Spleen (tissue), 11 donors: ENCODE measurements at regions not wholly inside any gene's neighbourhood (a gene's known extent, or its start where the extent isn't known, plus 50 kb on each side); places are given as distances from the start of the nearest gene placed in this dataset.

Experiments used
- DNase-seq: peaks from one replicate; pipeline ENCODE4 v3.0.0-alpha.2; 2020
- H3K27ac ChIP-seq, 8 donors: fragments of 200-600 bp; sonication (generic) in 7 of 8; 1 replicate in 4 of 8; 2 replicates in 4 of 8; pipeline versions ENCODE4 v1.5.0 to v1.8.0; 2016 to 2021; ENCODE audit warnings: inconsistent platforms in 4 of 8, mild to moderate bottlenecking in 4 of 8, moderate library complexity in 1 of 8
- H3K27me3 ChIP-seq, 7 donors: fragments of 200-600 bp; sonication (generic) in 6 of 7; replicated peaks in 1 of 7; 1 replicate in 4 of 7; 2 replicates in 3 of 7; pipeline versions ENCODE4 v1.5.0 to v1.8.0; 2016 to 2021; ENCODE audit warnings: inconsistent platforms in 3 of 7, mild to moderate bottlenecking in 1 of 7
- H3K36me3 ChIP-seq, 6 donors: fragments of 200-600 bp; sonication (generic) in 5 of 6; 1 replicate in 4 of 6; 2 replicates in 2 of 6; pipeline versions ENCODE4 v1.5.0 to v1.8.0; 2016 to 2021; ENCODE audit warnings: inconsistent platforms in 2 of 6
- H3K4me1 ChIP-seq, 6 donors: fragments of 200-600 bp; sonication (generic) in 5 of 6; 1 replicate in 3 of 6; 2 replicates in 3 of 6; pipeline versions ENCODE4 v1.5.0 to v1.8.0; 2016 to 2021; ENCODE audit warnings: inconsistent platforms in 3 of 6
- H3K4me3 ChIP-seq, 8 donors: fragments of 200-600 bp; sonication (generic) in 7 of 8; 1 replicate in 4 of 8; 2 replicates in 4 of 8; pipeline versions ENCODE4 v1.5.0 to v1.8.0; 2016 to 2021; ENCODE audit warnings: inconsistent platforms in 4 of 8, mild to moderate bottlenecking in 4 of 8, moderate library complexity in 2 of 8
- H3K9me3 ChIP-seq, 8 donors: fragments of 200-600 bp; sonication (generic) in 7 of 8; 1 replicate in 4 of 8; 2 replicates in 4 of 8; pipeline versions ENCODE4 v1.5.0 to v1.8.0; 2016 to 2021; ENCODE audit warnings: inconsistent platforms in 4 of 8
- CTCF ChIP-seq, 11 experiments: fragments of 200-600 bp in 7 of 11; fragments of 450-650 bp in 4 of 11; sonication (generic) in 4 of 11; IDR thresholded peaks in 8 of 11; conservative IDR thresholded peaks in 3 of 11; 1 replicate in 7 of 11; 2 replicates in 4 of 11; pipeline versions ENCODE4 v1.4.0 to v1.8.0; 2016 to 2021; ENCODE audit warnings: antibody characterized with exemption in 11 of 11, inconsistent platforms in 4 of 11, mild to moderate bottlenecking in 1 of 11
- POLR2A ChIP-seq, 3 donors: fragments of 450-650 bp; IDR thresholded peaks; one replicate each; pipeline ENCODE4 v1.5.1; 2017; ENCODE audit warnings: antibody characterized with exemption in 3 of 3, mild to moderate bottlenecking in 1 of 3
- POLR2AphosphoS5 ChIP-seq, 3 donors: sonication (generic); formaldehyde crosslinking; IDR thresholded peaks; one replicate each; pipeline ENCODE4 v1.5.1; 2017; ENCODE audit warnings: antibody characterized with exemption in 3 of 3
- WGBS, 5 donors: extraction: QIAGEN DNeasy Blood & Tissue Kit in 3 of 5; methylation state at CpG; one replicate each; pipeline versions ENCODE4 v1.1.5 to v1.1.7; 2013 to 2018; 5-methylcytosine and 5-hydroxymethylcytosine counted together
- intact Hi-C: fragments of 100-400 bp; cut with DNase I; formaldehyde crosslinking; loops from one replicate; pipeline ENCODE4 v1.15.0; 2023; ENCODE audit warnings: low total_unique reads
- donor health status: healthy with polysubstance abuse.
- donor health status: DM: no; HTN: no; CAD: no; lungs with moderate emphysema.
- donor health status: DM: no; HTN: no; CAD: no.
- donor health status: Bipolar disorder and iron deficiency.
- donor health status: healthy.
- donor health status: DM: no; HTN: no; CAD: no.
- donor health status: DM: yes; HTN: yes; CAD: no.

DNA sequence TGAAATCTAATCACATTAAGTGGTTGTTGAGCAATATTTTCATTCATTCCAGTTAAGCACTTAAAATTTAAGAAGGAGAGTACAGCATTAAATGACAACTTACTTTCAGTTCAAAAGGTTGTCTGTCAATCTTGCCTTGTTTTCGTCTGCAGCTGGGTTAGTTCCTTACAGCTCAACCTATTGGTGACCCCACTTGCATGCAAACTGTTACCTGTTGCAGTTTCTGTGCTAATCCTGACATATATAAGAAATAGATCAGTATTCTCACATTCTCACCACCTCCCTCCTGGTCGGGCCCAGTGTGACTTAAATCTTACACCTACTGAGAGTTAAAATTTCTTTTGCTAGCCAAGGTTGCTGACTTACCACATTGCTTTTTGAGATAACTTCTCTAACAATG, 191.8 kb upstream of the SMC2 start:
- Histone ChIP-seq H3K27ac (no peak overlapping the region), H3K4me1 (no peaks in the 10 kb centered on the region), H3K36me3 (no peaks in the 10 kb centered on the region), H3K9me3 (no peaks in the 10 kb centered on the region), H3K27me3 (no peaks in the 10 kb centered on the region), H3K4me3 (no peak overlapping the region)
- 62 to 72% (median 67%) methylated on average over 2 of the region's 2 CpGs for WGBS, 5 donors
- intact Hi-C loops, result no loop called here
- no peak for DNase-seq
- TF ChIP-seq CTCF (IDR thresholded peaks at IDR 0.05 in 8 of 11, conservative IDR thresholded peaks at IDR 0.05 in 3 of 11), result no peak
- no peak for TF ChIP-seq POLR2AphosphoS5 (IDR thresholded peaks at IDR 0.05)
- TF ChIP-seq POLR2A (IDR thresholded peaks at IDR 0.05), result no peak

DNA sequence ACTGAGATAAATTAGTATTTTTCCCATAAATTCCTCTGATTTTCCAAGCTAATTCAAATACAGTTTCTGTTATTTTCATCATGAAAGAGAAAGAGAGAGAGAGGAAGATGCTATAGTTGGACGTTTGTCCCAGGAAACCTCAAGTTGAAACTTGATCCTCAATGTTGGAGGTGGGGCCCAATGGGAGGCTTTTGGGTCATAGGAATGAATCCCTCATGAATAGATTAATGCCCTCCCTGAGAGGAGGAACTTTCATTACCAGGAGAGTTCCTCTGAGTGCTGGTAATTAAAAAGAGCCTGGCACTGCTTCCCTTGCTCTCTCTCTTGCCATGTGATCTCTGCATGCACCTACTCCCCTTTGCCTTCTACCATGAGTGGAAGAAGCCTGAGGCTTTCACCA, 189.9 kb upstream of the SMC2 start:
- H3K27ac ChIP-seq, result no peak overlapping the region
- WGBS, 5 donors, result 18 to 37% (median 24%) methylated on average over 1 of the region's 1 CpG
- TF ChIP-seq CTCF (IDR thresholded peaks at IDR 0.05 in 8 of 11, conservative IDR thresholded peaks at IDR 0.05 in 3 of 11) (no peak), POLR2A (IDR thresholded peaks at IDR 0.05) (no peak), POLR2AphosphoS5 (IDR thresholded peaks at IDR 0.05) (no peak)
- no peaks in the 10 kb centered on the region for H3K4me1 ChIP-seq
- no peaks in the 10 kb centered on the region for H3K36me3 ChIP-seq
- no peaks in the 10 kb centered on the region for H3K27me3 ChIP-seq
- DNase-seq, result no peak
- intact Hi-C loops, result no loop called here
- H3K4me3 ChIP-seq, result no peak overlapping the region
- H3K9me3 ChIP-seq, result no peaks in the 10 kb centered on the region

- WGBS, 5 donors, result 30 to 72% (median 70%) methylated on average over 1 of the region's 1 CpG
- TF ChIP-seq POLR2AphosphoS5 (IDR thresholded peaks at IDR 0.05), result no peak
- TF ChIP-seq CTCF (IDR thresholded peaks at IDR 0.05 in 8 of 11, conservative IDR thresholded peaks at IDR 0.05 in 3 of 11), result no peak
- no peak for TF ChIP-seq POLR2A (IDR thresholded peaks at IDR 0.05)
- intact Hi-C loops, result no loop called here
Observed at GRCh38 chr9:103913899-103914298, 180.2 kb upstream of the SMC2 start.

DNA sequence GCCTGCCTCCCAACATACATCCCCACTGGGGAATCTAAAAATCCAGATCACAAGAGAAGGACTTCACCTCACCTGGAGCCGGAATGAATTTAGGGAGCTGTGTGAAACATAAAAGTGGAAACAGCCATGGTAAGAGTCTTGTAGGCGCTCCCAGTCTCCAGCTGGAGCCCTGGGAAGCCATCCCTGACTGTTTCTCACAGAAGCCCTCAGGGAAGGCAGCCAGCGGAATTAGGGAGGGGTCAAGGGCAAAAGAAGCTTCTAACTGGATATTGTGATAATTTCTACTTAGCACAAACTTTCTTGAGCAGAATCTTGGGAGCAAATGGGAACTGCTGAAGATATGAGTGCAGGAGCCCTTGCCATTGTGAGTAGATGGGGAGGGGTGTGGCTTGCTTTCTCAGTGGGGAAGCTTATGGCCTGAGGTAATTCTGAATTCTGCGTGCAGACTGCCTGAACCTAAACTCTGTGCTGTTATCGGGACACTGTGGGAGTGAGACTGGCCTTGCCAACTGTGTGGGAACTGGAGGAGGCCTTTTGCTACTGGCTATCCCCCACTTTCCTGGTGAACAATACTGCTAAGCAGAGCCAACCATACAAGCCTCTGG, 174.4 kb upstream of the SMC2 start:
- intact Hi-C loops, result no loop called here
- no peaks in the 10 kb centered on the region for H3K36me3 ChIP-seq
- H3K4me1 ChIP-seq, result no peaks in the 10 kb centered on the region
- no peak overlapping the region for H3K4me3 ChIP-seq
- 58 to 86% (median 81%) methylated on average over 5 of the region's 5 CpGs for WGBS, 5 donors
- H3K9me3 ChIP-seq, result no peaks in the 10 kb centered on the region
- DNase-seq, result no peak
- H3K27ac ChIP-seq, result no peak overlapping the region
- TF ChIP-seq CTCF (IDR thresholded peaks at IDR 0.05 in 8 of 11, conservative IDR thresholded peaks at IDR 0.05 in 3 of 11) (no peak), POLR2A (IDR thresholded peaks at IDR 0.05) (no peak), POLR2AphosphoS5 (IDR thresholded peaks at IDR 0.05) (no peak)
- H3K27me3 ChIP-seq, result no peaks in the 10 kb centered on the region

More at GRCh38 chr9:103913899-103914298, 180.2 kb upstream of the SMC2 start:
- no peak overlapping the region for H3K27ac ChIP-seq
- H3K36me3 ChIP-seq, result no peaks in the 10 kb centered on the region
- no peak overlapping the region for H3K4me3 ChIP-seq
- no peaks in the 10 kb centered on the region for H3K27me3 ChIP-seq
- DNase-seq, result no peak
- H3K4me1 ChIP-seq, result no peaks in the 10 kb centered on the region
- no peaks in the 10 kb centered on the region for H3K9me3 ChIP-seq
